ENCODE measurements at regions not wholly inside any gene's neighbourhood (a gene's known extent, or its start where the extent isn't known, plus 50 kb on each side); places are given as distances from the start of the nearest gene placed in this dataset.

- Histone ChIP-seq H3K27me3 (peaks cover 4% of the 10 kb centered on the region), H3K9me3 (no peaks in the 10 kb centered on the region), H3K4me1 (ENCODE audit: insufficient read depth) (no peaks in the 10 kb centered on the region), H3K4me3 (no peak overlapping the region), H3K27ac (no peak overlapping the region), H3K36me3 (no peaks in the 10 kb centered on the region)
- WGBS, 3 donors: 96 to 100% (median 97%) methylated on average over 1 of the region's 1 CpG
- intact Hi-C loops (cut with DNase I): no loop called here
- TF ChIP-seq EP300 (IDR thresholded peaks at IDR 0.05) (no peak), POLR2A (IDR thresholded peaks at IDR 0.05) (no peak), CTCF (IDR thresholded peaks at IDR 0.05) (no peak)
- no peak for DNase-seq
Measured at GRCh38 chr7:84294847-84295455, 100.4 kb upstream of the SEMA3A start.

GRCh38 chr7:84294391-84294790 is 99.8 kb upstream of the SEMA3A start:
- H3K4me3 ChIP-seq: no peak overlapping the region
- no peak for TF ChIP-seq POLR2A (IDR thresholded peaks at IDR 0.05)
- TF ChIP-seq EP300 (IDR thresholded peaks at IDR 0.05): no peak
- no peak for TF ChIP-seq CTCF (IDR thresholded peaks at IDR 0.05)
- WGBS, 3 donors: 87 to 97% (median 95%) methylated on average over 2 of the region's 2 CpGs
- H3K9me3 ChIP-seq: no peaks in the 10 kb centered on the region
- no peaks in the 10 kb centered on the region for H3K36me3 ChIP-seq
- no peak overlapping the region for H3K27ac ChIP-seq
- H3K27me3 ChIP-seq: peaks cover 4% of the 10 kb centered on the region
- no peak for DNase-seq
- no peaks in the 10 kb centered on the region for H3K4me1 ChIP-seq (ENCODE audit: insufficient read depth)
- intact Hi-C loops (cut with DNase I): no loop called here

- DNase-seq: no peak
- Histone ChIP-seq H3K4me3 (no peak overlapping the region), H3K27ac (no peak overlapping the region), H3K27me3 (peaks cover 4% of the 10 kb centered on the region), H3K4me1 (ENCODE audit: insufficient read depth) (no peaks in the 10 kb centered on the region), H3K9me3 (no peaks in the 10 kb centered on the region), H3K36me3 (no peaks in the 10 kb centered on the region)
- intact Hi-C loops (cut with DNase I): no loop called here
- WGBS, 3 donors: 75 to 85% (median 77%) methylated on average over 2 of the region's 2 CpGs
- no peak for TF ChIP-seq CTCF (IDR thresholded peaks at IDR 0.05)
- no peak for TF ChIP-seq POLR2A (IDR thresholded peaks at IDR 0.05)
- TF ChIP-seq EP300 (IDR thresholded peaks at IDR 0.05): no peak
Measured at GRCh38 chr7:84291756-84292155, 97.2 kb upstream of the SEMA3A start.

- H3K27ac ChIP-seq: no peak overlapping the region
- intact Hi-C loops (cut with DNase I): no loop called here
- DNase-seq: no peak
- no peaks in the 10 kb centered on the region for H3K27me3 ChIP-seq
- no peaks in the 10 kb centered on the region for H3K36me3 ChIP-seq
- no peaks in the 10 kb centered on the region for H3K9me3 ChIP-seq
- no peaks in the 10 kb centered on the region for H3K4me1 ChIP-seq (ENCODE audit: insufficient read depth)
- WGBS, 3 donors: 91 to 94% (median 92%) methylated on average over 2 of the region's 2 CpGs
- TF ChIP-seq POLR2A (IDR thresholded peaks at IDR 0.05): no peak
- H3K4me3 ChIP-seq: no peak overlapping the region
Measured at GRCh38 chr7:84283798-84284197, 89.2 kb upstream of the SEMA3A start.

- no peak overlapping the region for H3K27ac ChIP-seq
- no peaks in the 10 kb centered on the region for H3K9me3 ChIP-seq
- DNase-seq: no peak
- intact Hi-C loops (cut with DNase I): no loop called here
- H3K4me3 ChIP-seq: no peak overlapping the region
- TF ChIP-seq EP300 (IDR thresholded peaks at IDR 0.05) (no peak), POLR2A (IDR thresholded peaks at IDR 0.05) (no peak), CTCF (IDR thresholded peaks at IDR 0.05) (no peak)
- H3K27me3 ChIP-seq: no peaks in the 10 kb centered on the region
- H3K4me1 ChIP-seq (ENCODE audit: insufficient read depth): no peaks in the 10 kb centered on the region
- no peaks in the 10 kb centered on the region for H3K36me3 ChIP-seq
Measured at GRCh38 chr7:84281518-84281917, 86.9 kb upstream of the SEMA3A start.

All from ovary (tissue), 7 donors.